LNCaP clone FGC (cell line): ENCODE measurements at regions not wholly inside any gene's neighbourhood (a gene's known extent, or its start where the extent isn't known, plus 50 kb on each side); places are given as distances from the start of the nearest gene placed in this dataset.

Experiments
- DNase-seq: peaks from one replicate; pipeline ENCODE4 v3.0.0-alpha.2; 2011; ENCODE audit warnings: low read depth
- H3K4me3 ChIP-seq: 2 replicates; pipeline ENCODE4 v1.5.1; 2011; ENCODE audit warnings: mild to moderate bottlenecking, low read depth, low read length, control low read depth
- CTCF ChIP-seq: IDR thresholded peaks from 2 replicates; pipeline ENCODE4 v1.5.1; 2012; ENCODE audit warnings: mild to moderate bottlenecking; ENCODE audit not compliant: control insufficient read depth, insufficient read depth; ENCODE audit errors: extremely low read depth

DNA sequence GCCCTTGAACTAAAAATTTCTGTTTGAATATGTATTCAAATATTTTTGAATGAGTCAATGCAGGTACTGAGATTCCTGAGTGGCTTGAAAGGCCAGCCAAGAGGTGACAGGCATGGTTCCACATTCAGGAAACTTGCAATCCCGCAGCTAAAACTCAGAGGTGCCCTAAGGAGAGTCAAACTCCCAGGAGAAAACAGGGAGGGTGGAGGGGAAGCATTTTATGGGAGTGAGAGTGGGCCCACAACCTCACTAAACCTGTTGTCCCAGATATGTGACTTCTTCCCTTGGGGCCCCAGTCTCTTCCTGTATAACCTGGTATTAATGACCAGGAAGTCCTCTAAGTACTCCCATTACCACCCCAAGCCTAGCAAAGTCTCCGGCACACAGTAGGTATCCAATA lies 189.6 kb downstream of the PLPP3 start:
- H3K4me3 ChIP-seq, result no peak overlapping the region
- no peak for TF ChIP-seq CTCF
- peak; percentile 47 for DNase-seq

- DNase-seq, result no peak
- H3K4me3 ChIP-seq, result no peak overlapping the region
- TF ChIP-seq CTCF, result no peak
Measured at GRCh38 chr1:56387071-56387740, 192.2 kb downstream of the PLPP3 start.

DNA sequence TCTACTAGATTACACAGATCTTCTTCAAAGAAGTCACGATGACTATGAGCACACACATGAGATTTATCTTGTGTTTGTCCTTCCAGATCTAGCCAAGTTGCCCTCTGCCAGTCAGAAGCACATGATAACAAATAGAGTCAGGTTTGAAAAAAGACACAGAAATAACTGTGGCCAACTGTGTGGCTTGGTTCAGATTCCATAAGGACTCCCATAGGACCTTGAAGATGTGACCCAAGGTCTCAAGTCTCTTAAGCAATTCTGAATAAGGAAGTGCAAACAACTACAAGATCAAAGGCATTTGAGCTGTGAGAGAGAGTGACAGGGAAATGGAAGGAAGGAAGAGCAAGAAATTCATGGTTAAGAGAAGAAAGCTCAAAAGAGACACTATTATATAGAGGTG lies 194.0 kb downstream of the PLPP3 start:
- DNase-seq, result no peak
- H3K4me3 ChIP-seq, result no peak overlapping the region
- TF ChIP-seq CTCF, result no peak

GRCh38 chr1:56382929-56383328 lies 196.4 kb downstream of the PLPP3 start:
- no peak for TF ChIP-seq CTCF
- H3K4me3 ChIP-seq, result no peak overlapping the region
- no peak for DNase-seq

- TF ChIP-seq CTCF, result no peak
- DNase-seq, result no peak
- no peak overlapping the region for H3K4me3 ChIP-seq
Measured at GRCh38 chr1:56380531-56380930, 198.8 kb downstream of the PLPP3 start.

DNA sequence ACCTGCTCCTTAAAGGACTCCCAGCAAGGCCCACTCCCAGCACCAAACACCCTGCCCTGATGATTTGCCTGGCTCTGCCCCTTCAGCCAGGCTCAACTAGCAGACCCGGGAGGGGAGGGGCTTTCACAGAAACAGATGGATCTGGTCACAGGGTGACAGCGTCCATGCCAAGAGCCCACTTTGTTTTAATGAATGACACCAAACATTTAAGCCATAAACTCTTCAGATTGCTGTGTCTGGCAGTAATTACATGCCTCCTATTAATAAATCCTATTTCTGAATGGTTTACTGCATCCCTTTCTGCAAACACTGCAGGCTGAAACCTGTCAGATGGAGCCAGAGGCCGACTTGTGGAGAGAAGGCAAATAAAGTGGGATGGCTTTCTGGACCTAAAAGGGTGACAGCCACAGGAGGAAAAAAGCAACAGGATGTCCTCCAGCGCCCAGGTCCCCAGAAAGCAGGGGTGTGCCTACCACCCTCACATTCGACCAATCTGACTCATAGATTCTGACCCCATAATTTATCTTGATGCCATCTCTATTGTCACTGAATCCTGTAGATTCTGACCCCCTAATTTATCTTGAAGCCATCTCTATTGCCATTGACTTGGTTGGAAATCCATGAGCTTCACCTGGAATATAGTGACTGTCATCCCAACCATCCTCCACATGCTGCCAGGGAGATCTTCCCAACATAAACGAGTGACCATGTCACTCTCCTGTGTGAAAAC lies 200.9 kb downstream of the PLPP3 start:
- no peak for DNase-seq

More for the DNA sequence above, 200.9 kb downstream of the PLPP3 start:
- no peak for TF ChIP-seq CTCF
- H3K4me3 ChIP-seq, result no peak overlapping the region
